Limb (tissue), 2 donors: ENCODE measurements at regions not wholly inside any gene's neighbourhood (a gene's known extent, or its start where the extent isn't known, plus 50 kb on each side); places are given as distances from the start of the nearest gene placed in this dataset.

ENCODE experiments used
- DNase-seq, 2 donors: peaks; one replicate each; pipeline ENCODE4 v3.0.0-alpha.2; 2016; ENCODE audit errors: extremely low spot score in 2 of 2

GRCh38 chr14:98321841-98322240 lies 950.2 kb downstream of the BCL11B start:
- no peak for DNase-seq

GRCh38 chr14:98323836-98324235 lies 948.2 kb downstream of the BCL11B start:
- DNase-seq, result no peak

GRCh38 chr14:98325761-98326160 lies 946.2 kb downstream of the BCL11B start:
- DNase-seq, result no peak

GRCh38 chr14:98328496-98328895 lies 943.5 kb downstream of the BCL11B start:
- DNase-seq, result peak in 1 of 2 donors; percentile 31

- peak in 1 of 2 donors; percentile 51 for DNase-seq
These were observed 937.8 kb downstream of the BCL11B start for GRCh38 chr14:98334186-98334585.

GRCh38 chr14:98341211-98341610 lies 930.8 kb downstream of the BCL11B start:
- DNase-seq, result peak in 1 of 2 donors; percentile 21

GRCh38 chr14:98345161-98345560 lies 926.8 kb downstream of the BCL11B start:
- no peak for DNase-seq

- DNase-seq, result no peak
These were observed 924.3 kb downstream of the BCL11B start for GRCh38 chr14:98347686-98348085.

GRCh38 chr14:98348505-98348904 lies 923.5 kb downstream of the BCL11B start:
- no peak for DNase-seq

GRCh38 chr14:98350213-98350612 lies 921.8 kb downstream of the BCL11B start:
- no peak for DNase-seq

- DNase-seq, result no peak
These were observed 907.0 kb downstream of the BCL11B start for GRCh38 chr14:98364961-98365360.

GRCh38 chr14:98366429-98366828 lies 905.6 kb downstream of the BCL11B start:
- no peak for DNase-seq

- DNase-seq, result no peak
These were observed 903.8 kb downstream of the BCL11B start for GRCh38 chr14:98368221-98368620.

GRCh38 chr14:98368916-98369315 lies 903.1 kb downstream of the BCL11B start:
- no peak for DNase-seq

GRCh38 chr14:98369344-98369743 lies 902.7 kb downstream of the BCL11B start:
- no peak for DNase-seq

GRCh38 chr14:98370352-98370751 lies 901.6 kb downstream of the BCL11B start:
- DNase-seq, result no peak

GRCh38 chr14:98371141-98371540 lies 900.9 kb downstream of the BCL11B start:
- DNase-seq, result no peak

GRCh38 chr14:98374136-98374535 lies 897.9 kb downstream of the BCL11B start:
- DNase-seq, result no peak

- peak in 1 of 2 donors; percentile 47 for DNase-seq
These were observed 896.4 kb downstream of the BCL11B start for GRCh38 chr14:98375566-98375965.

GRCh38 chr14:98379830-98380229 lies 892.2 kb downstream of the BCL11B start:
- DNase-seq, result no peak

GRCh38 chr14:98382662-98383061 lies 889.3 kb downstream of the BCL11B start:
- DNase-seq, result no peak

GRCh38 chr14:98385851-98386250 lies 886.1 kb downstream of the BCL11B start:
- no peak for DNase-seq

- no peak for DNase-seq
These were observed 880.9 kb downstream of the BCL11B start for GRCh38 chr14:98391061-98391460.

GRCh38 chr14:98393527-98393926 lies 878.5 kb downstream of the BCL11B start:
- no peak for DNase-seq
